ENCODE measurements at regions not wholly inside any gene's neighbourhood (a gene's known extent, or its start where the extent isn't known, plus 50 kb on each side); places are given as distances from the start of the nearest gene placed in this dataset.

- DNase-seq, result no peak
Measured at GRCh38 chr6:66664112-66664511, 957.1 kb upstream of the EYS start.

DNA sequence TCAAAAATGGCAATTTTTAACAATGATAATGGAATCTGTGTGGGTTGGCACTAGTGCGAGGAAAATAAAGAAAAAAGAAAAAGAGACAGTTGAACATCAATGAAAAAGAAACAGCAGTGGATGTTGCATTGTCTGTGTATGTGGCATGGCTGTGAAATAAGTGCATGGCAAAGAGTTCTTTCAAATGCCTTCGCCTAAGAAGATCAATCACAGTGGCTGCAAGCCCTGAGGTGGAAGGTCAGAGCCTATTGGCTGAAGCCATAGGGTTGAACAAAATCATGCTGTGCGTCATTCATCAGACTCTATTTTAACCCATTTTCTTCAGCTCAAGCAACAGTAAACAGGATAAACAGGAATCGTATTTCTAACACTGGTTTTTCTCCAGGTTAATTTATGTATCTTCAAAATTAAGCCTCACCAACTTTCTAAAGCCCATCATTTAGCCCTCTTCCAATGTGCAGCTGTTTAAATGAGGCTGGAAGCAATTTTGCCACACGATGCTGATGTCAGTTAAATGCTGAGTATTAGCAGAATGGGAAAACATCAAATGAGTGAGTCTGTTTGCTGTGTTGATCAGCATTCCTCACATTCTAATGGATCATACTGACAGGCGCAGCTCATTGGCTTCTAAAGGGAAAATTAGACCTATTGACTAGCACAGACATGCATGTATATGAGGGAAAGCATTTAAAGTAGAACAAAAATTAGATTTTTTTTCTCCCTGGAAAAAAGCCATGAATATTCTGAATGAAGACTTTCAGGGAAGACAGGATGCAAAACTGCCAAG is 955.9 kb upstream of the EYS start:
- no peak for DNase-seq

DNA sequence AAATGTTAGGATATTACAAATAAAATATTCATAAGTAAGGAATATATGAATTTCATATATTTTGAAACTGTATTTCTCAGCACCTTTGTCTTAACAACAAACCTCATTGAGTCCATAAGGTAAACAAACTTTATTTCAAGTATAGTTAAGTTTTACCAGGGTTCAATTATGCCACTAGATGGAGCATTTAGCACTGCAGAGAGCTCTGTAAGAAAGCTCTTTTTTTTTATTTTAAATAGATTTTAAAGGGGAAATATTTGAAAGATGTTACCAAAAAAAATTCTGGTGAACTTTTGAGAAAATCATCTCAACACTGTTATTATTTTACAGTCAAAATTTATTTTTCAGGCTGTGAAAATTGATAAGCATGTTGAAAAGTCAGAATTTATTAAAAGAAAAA is 955.2 kb upstream of the EYS start:
- DNase-seq, result no peak

- no peak for DNase-seq
Measured at GRCh38 chr6:66655420-66655819, 948.4 kb upstream of the EYS start.

DNA sequence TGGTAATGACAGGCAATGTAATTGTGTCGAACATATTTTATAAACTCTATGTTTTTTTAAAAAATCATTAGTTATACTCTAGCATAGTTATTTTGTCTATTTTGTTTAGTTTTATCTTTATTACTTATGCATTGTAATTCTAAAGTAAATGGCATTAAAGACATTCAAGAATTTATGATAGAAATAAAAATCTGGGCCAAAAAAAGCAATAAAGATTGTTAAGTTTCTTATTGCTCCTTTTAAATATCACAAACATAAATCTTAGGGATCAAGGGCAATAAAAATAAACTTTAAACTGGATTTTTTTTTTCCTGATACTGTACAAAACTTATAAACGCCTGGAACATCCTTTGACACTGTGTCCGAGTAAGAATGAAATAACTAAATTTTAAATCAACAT is 931.5 kb upstream of the EYS start:
- DNase-seq, result no peak

- DNase-seq, result no peak
Measured at GRCh38 chr6:66638099-66638498, 931.1 kb upstream of the EYS start.

GRCh38 chr6:66628917-66629316 is 921.9 kb upstream of the EYS start:
- no peak for DNase-seq

- DNase-seq, result no peak
Measured at GRCh38 chr6:66623050-66623449, 916.0 kb upstream of the EYS start.

GRCh38 chr6:66605971-66606370 is 898.9 kb upstream of the EYS start:
- DNase-seq, result no peak

DNA sequence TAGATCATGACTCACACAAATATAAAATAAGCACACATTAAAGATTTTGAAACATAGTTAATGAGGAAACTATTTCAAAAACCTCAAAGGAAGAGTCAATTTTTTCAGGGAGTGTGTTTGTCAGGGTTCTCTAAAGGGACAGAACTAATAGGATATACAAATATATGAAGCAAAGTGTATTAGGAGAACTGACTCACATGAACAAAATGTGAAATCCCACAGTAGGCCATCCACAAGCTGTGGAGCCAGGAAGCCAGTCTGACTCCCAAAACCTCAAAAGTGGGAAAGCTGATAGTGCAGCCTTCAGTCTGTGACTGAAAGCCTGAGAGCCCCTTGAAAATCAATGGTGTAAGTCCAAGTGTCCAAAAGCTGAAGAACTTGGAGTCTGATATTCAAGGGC is 898.0 kb upstream of the EYS start:
- no peak for DNase-seq

- no peak for DNase-seq
Measured at GRCh38 chr6:66599541-66599940, 892.5 kb upstream of the EYS start.

- no peak for DNase-seq
Measured at GRCh38 chr6:66578362-66578761, 871.3 kb upstream of the EYS start.

DNA sequence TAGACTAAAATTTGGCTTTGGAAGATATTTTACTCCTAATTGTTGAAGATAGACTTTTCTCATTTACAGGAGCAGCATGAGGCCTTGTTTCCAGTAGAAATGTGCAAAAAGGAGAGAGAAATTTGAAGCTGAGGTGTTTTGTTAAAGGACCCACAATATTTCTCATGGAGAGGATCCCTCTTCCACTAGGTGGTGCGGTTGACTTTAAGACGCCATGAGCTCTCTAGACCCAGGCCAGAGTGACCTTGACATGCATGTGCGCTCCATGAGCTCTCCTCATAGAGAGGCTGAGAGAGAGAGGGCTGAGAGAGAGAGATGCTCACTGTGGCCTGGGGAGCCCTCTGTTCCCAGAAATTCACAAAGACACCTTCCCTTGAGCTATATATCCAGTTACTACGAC is 861.2 kb upstream of the EYS start:
- no peak for DNase-seq

GRCh38 chr6:66561479-66561878 is 854.5 kb upstream of the EYS start:
- DNase-seq, result no peak

- DNase-seq, result no peak
Measured at GRCh38 chr6:66558189-66558588, 851.2 kb upstream of the EYS start.

DNA sequence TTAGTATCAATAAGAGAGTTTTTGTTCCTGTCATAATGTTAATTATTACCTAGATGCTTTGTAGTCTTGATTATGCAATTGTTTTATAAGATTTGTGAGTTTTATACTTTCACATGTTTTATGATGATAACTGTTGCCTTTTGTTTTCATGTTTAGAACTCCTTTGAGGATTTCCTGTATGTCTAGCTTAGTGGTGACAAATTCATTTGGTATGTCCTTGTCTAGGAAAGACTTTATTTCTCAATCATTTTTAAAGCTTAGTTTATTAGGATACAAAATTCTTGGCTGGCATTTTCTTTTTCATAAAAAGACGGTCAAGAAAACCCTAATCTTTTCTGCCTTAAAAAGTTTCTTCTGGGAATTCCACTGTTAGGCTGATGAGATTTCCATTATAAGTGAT is 849.9 kb upstream of the EYS start:
- DNase-seq, result no peak

GRCh38 chr6:66555082-66555481 is 848.1 kb upstream of the EYS start:
- DNase-seq, result no peak

DNA sequence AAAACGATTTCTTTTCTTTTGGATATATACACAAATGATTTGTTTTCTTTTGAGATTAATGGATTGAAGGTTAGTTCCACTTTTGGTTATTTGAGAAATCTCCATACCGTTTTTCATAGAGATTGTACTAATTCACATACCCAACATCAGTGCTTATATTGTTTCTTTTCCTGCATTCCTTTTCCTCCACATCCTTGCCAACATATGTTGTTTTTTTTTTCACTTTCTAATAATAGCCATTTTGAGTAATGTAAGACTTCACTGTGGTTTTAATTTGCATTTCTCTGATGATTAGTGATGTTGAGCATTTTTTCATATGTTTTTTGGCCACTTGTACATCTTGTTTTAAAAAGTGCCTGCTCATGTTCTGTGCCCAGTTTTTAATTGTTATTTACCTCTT is 846.4 kb upstream of the EYS start:
- DNase-seq, result no peak

DNA sequence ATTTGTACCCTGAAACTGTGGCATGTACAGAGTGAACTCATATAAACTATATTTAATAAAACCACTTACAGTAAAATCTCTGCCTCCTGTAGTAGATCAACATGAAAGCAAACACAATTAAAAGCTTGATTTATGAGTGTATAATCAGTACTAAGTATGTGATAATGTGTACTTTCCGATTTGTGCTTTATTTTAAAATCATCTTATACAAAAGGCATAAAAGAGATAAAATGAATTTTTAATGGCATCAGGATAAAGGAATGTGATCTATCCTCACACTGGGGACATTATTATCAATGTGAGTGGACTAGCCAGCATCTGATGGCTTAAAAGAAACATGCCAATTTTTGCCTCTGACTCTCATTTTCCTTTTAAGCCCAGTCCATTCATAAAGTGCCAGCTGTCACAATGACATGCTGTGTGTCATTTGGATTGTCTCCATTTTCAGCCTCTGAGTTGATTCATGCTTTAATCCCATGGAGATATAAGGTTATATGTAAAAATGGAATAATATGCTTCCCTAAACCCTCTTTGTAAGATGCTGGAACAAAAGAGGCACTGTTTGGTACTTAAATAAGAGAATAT is 831.6 kb upstream of the EYS start:
- no peak for DNase-seq

DNA sequence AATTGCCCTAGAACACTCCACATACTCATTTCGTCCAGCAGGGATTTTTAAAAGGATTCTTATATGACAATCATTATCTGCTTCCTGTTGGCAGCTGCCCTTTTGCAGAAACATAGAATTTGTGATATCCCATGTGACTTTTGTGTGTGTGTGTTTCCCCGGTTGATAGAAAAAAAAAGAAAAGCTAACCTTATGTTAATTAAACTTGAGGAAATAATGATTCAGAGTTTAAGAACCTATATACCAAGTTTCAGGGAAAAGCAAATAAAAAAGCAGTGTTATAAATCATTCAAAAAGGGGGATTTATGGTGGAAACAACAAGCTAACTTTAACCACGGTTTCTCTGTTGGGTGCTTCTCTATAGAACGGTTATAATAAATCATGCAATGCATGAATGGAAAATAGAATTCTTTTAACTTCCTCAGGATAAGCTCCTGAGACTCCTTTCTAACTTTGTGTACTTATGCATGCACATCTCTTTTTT is 826.9 kb upstream of the EYS start:
- no peak for DNase-seq

GRCh38 chr6:66526061-66526460 is 819.0 kb upstream of the EYS start:
- DNase-seq, result no peak

- DNase-seq, result no peak
Measured at GRCh38 chr6:66522864-66523263, 815.8 kb upstream of the EYS start.

- no peak for DNase-seq
Measured at GRCh38 chr6:66516377-66516776, 809.4 kb upstream of the EYS start.

GRCh38 chr6:66508433-66508832 is 801.4 kb upstream of the EYS start:
- no peak for DNase-seq

GRCh38 chr6:66499851-66500250 is 792.8 kb upstream of the EYS start:
- DNase-seq, result no peak
